ENCODE measurements at regions not wholly inside any gene's neighbourhood (a gene's known extent, or its start where the extent isn't known, plus 50 kb on each side); places are given as distances from the start of the nearest gene placed in this dataset.

- TF ChIP-seq ZNF512 (CRISPR knock-in tag; IDR thresholded peaks at IDR 0.05; ENCODE audit: borderline replicate concordance) = no peak
- no peak for TF ChIP-seq KAT7 (CRISPR knock-in tag; IDR thresholded peaks at IDR 0.05; ENCODE audit: borderline replicate concordance)
- TF ChIP-seq IRF2 (CRISPR knock-in tag; IDR thresholded peaks at IDR 0.05; ENCODE audit: borderline replicate concordance, low read depth) = no peak
- TF ChIP-seq ZNF232 (CRISPR knock-in tag; IDR thresholded peaks at IDR 0.05) = no peak
- no peak for TF ChIP-seq HMGXB4 (CRISPR knock-in tag; IDR thresholded peaks at IDR 0.05)
- no peak for TF ChIP-seq SOX15 (CRISPR knock-in tag; IDR thresholded peaks at IDR 0.05)
Measured at GRCh38 chr6:144415835-144416237, 130.7 kb downstream of the UTRN start (continued).

DNA sequence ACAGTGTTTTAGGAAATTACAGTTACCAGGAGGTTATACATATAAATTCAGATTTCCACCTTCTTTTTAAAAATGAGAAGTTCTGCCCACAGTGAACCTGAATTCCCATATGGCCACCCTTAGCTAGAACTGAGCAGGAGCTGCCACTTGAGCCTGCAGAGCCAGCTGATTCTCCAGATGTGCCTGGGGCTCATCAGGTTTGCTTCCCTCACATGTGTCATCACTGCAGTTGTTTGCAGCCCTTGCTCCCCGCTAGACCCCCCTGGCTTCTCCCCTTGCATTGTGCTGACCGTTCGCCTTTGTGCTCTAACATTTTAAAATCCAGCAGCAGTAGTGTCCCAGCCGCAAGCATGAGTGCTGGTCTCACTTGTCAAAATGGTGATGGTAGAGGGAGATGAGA lies 131.1 kb downstream of the UTRN start:
- peaks cover under 1% of the 10 kb centered on the region; the same call in 1 of the 2 replicates for H3K36me3 Mint-ChIP-seq
- no peak for ATAC-seq
- H3K9me3 Mint-ChIP-seq = peaks cover under 1% of the 10 kb centered on the region; the same call in 1 of the 2 replicates
- H3K4me1 Mint-ChIP-seq = peaks cover 25% of the 10 kb centered on the region
- CTCF ChIA-PET = no interaction called here
- no peaks in the 10 kb centered on the region for H3K27me3 Mint-ChIP-seq (ENCODE audit: low read depth)
- no peak overlapping the region for H3K27ac Mint-ChIP-seq
- no peak overlapping the region for H3K4me3 Mint-ChIP-seq
- DNase-seq (ENCODE audit: low spot score) = no peak
- POLR2A ChIA-PET = no interaction called here
- TF ChIP-seq RELA (CRISPR knock-in tag; IDR thresholded peaks at IDR 0.05; ENCODE audit: borderline replicate concordance) (no peak), ZNF281 (CRISPR knock-in tag; IDR thresholded peaks at IDR 0.05) (no peak), USF1 (CRISPR knock-in tag; IDR thresholded peaks at IDR 0.05) (no peak), ZNF396 (CRISPR knock-in tag; IDR thresholded peaks at IDR 0.05; ENCODE audit: borderline replicate concordance) (no peak), E2F1 (CRISPR knock-in tag; IDR thresholded peaks at IDR 0.05) (no peak), HMGXB4 (CRISPR knock-in tag; IDR thresholded peaks at IDR 0.05) (no peak), ZNF512 (CRISPR knock-in tag; IDR thresholded peaks at IDR 0.05; ENCODE audit: borderline replicate concordance) (no peak), ESRRA (CRISPR knock-in tag; IDR thresholded peaks at IDR 0.05; ENCODE audit: borderline replicate concordance) (no peak), FOXK1 (CRISPR knock-in tag; IDR thresholded peaks at IDR 0.05) (no peak), IRF2 (CRISPR knock-in tag; IDR thresholded peaks at IDR 0.05; ENCODE audit: borderline replicate concordance, low read depth) (no peak), ATF1 (CRISPR knock-in tag; IDR thresholded peaks at IDR 0.05) (no peak)
- TF ChIP-seq, protein P1, sequence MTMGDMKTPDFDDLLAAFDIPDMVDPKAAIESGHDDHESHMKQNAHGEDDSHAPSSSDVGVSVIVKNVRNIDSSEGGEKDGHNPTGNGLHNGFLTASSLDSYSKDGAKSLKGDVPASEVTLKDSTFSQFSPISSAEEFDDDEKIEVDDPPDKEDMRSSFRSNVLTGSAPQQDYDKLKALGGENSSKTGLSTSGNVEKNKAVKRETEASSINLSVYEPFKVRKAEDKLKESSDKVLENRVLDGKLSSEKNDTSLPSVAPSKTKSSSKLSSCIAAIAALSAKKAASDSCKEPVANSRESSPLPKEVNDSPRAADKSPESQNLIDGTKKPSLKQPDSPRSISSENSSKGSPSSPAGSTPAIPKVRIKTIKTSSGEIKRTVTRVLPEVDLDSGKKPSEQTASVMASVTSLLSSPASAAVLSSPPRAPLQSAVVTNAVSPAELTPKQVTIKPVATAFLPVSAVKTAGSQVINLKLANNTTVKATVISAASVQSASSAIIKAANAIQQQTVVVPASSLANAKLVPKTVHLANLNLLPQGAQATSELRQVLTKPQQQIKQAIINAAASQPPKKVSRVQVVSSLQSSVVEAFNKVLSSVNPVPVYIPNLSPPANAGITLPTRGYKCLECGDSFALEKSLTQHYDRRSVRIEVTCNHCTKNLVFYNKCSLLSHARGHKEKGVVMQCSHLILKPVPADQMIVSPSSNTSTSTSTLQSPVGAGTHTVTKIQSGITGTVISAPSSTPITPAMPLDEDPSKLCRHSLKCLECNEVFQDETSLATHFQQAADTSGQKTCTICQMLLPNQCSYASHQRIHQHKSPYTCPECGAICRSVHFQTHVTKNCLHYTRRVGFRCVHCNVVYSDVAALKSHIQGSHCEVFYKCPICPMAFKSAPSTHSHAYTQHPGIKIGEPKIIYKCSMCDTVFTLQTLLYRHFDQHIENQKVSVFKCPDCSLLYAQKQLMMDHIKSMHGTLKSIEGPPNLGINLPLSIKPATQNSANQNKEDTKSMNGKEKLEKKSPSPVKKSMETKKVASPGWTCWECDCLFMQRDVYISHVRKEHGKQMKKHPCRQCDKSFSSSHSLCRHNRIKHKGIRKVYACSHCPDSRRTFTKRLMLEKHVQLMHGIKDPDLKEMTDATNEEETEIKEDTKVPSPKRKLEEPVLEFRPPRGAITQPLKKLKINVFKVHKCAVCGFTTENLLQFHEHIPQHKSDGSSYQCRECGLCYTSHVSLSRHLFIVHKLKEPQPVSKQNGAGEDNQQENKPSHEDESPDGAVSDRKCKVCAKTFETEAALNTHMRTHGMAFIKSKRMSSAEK (CRISPR knock-in tag; IDR thresholded peaks at IDR 0.05; ENCODE audit: borderline replicate concordance) = no peak

Measured in WTC11 (cell line).